GM21786 (cell line): ENCODE measurements at regions not wholly inside any gene's neighbourhood (a gene's known extent, or its start where the extent isn't known, plus 50 kb on each side); places are given as distances from the start of the nearest gene placed in this dataset.

Experiments
- ATAC-seq: cut with Tn5 transposase; IDR thresholded peaks from one replicate; pipeline ENCODE4 v1.9.1; 2021; ENCODE audit not compliant: unreplicated experiment

GRCh38 chr2:74036010-74036409, 51.3 kb downstream of the TET3 start:
- no peak for ATAC-seq

- ATAC-seq = no peak
These were observed 51.9 kb downstream of the TET3 start for GRCh38 chr2:74036450-74037195.

GRCh38 chr2:74037379-74037860, 52.7 kb downstream of the TET3 start:
- ATAC-seq = peak; percentile 44

- no peak for ATAC-seq
These were observed 54.9 kb downstream of the TET3 start for GRCh38 chr2:74039611-74040010.

GRCh38 chr2:74041182-74041581, 56.5 kb downstream of the TET3 start:
- ATAC-seq = no peak

GRCh38 chr2:74041726-74042125, 57.0 kb downstream of the TET3 start:
- ATAC-seq = no peak

GRCh38 chr2:74042606-74043005, 57.9 kb downstream of the TET3 start:
- no peak for ATAC-seq

- ATAC-seq = no peak
These were observed 58.9 kb downstream of the TET3 start for GRCh38 chr2:74043345-74044329.

GRCh38 chr2:74044999-74045398, 60.3 kb downstream of the TET3 start:
- ATAC-seq = no peak

GRCh38 chr2:74045454-74045853, 60.7 kb downstream of the TET3 start:
- no peak for ATAC-seq

- ATAC-seq = no peak
These were observed 61.7 kb downstream of the TET3 start for GRCh38 chr2:74046441-74046840.

GRCh38 chr2:74047152-74047551, 62.4 kb downstream of the TET3 start:
- no peak for ATAC-seq

- ATAC-seq = no peak
These were observed 63.4 kb downstream of the TET3 start for GRCh38 chr2:74048147-74048546.

GRCh38 chr2:74048843-74049519, 64.3 kb downstream of the TET3 start:
- no peak for ATAC-seq

- ATAC-seq = no peak
These were observed 65.4 kb downstream of the TET3 start for GRCh38 chr2:74050151-74050550.

GRCh38 chr2:74051504-74051903, 66.8 kb downstream of the TET3 start:
- no peak for ATAC-seq

GRCh38 chr2:74052732-74053710, 68.3 kb downstream of the TET3 start:
- no peak for ATAC-seq

- ATAC-seq = no peak
These were observed 69.4 kb downstream of the TET3 start for GRCh38 chr2:74053959-74054715.

- ATAC-seq = no peak
These were observed 74.5 kb downstream of the TET3 start for GRCh38 chr2:74059137-74059775.
